Spleen (tissue), 7 donors: ENCODE measurements at regions not wholly inside any gene's neighbourhood (a gene's known extent, or its start where the extent isn't known, plus 50 kb on each side); places are given as distances from the start of the nearest gene placed in this dataset.

ENCODE experiments used
- CTCF ChIP-seq, 11 experiments: fragments of 200-600 bp in 7 of 11; fragments of 450-650 bp in 4 of 11; sonication (generic) in 4 of 11; IDR thresholded peaks in 8 of 11; conservative IDR thresholded peaks in 3 of 11; 1 replicate in 7 of 11; 2 replicates in 4 of 11; pipeline versions ENCODE4 v1.4.0 to v1.8.0; 2016 to 2021; ENCODE audit warnings: antibody characterized with exemption in 11 of 11, inconsistent platforms in 4 of 11, mild to moderate bottlenecking in 1 of 11
- POLR2A ChIP-seq, 3 donors: fragments of 450-650 bp; IDR thresholded peaks; one replicate each; pipeline ENCODE4 v1.5.1; 2017; ENCODE audit warnings: antibody characterized with exemption in 3 of 3, mild to moderate bottlenecking in 1 of 3
- donor health status: DM: no; HTN: no; CAD: no; lungs with moderate emphysema.
- donor health status: DM: no; HTN: no; CAD: no.
- donor health status: DM: no; HTN: no; CAD: no.

DNA sequence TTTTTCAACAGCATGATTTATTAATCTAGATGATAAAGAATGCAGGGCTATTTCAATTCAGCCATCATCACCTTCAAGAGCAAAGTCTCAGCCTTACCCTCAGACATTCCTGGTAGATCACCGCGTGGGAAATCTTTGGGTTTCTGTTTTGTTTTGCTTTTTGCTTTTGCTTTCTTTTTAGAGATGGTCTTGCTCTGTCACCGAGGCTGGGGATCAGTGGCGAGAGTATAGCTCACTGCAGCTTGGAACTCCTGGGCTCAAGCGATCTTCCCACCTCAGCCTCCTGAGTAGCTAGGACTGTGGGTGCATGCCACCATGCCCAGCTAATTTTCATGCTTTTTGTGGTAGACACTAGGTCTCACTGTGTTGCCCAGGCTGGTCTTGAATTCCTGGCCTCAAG is 289.7 kb downstream of the AJAP1 start:
- TF ChIP-seq CTCF (IDR thresholded peaks at IDR 0.05 in 8 of 11, conservative IDR thresholded peaks at IDR 0.05 in 3 of 11), result no peak
- TF ChIP-seq POLR2A (IDR thresholded peaks at IDR 0.05), result no peak
